ENCODE measurements at regions not wholly inside any gene's neighbourhood (a gene's known extent, or its start where the extent isn't known, plus 50 kb on each side); places are given as distances from the start of the nearest gene placed in this dataset.

GRCh38 chr11:109984634-109985289 lies 108.4 kb upstream of the ZC3H12C start:
- Histone ChIP-seq H3K4me3 (no peak overlapping the region), H3K27me3 (no peaks in the 10 kb centered on the region), H3K27ac (no peak overlapping the region), H3K4me1 (no peaks in the 10 kb centered on the region), H3K9me3 (no peaks in the 10 kb centered on the region), H3K36me3 (no peaks in the 10 kb centered on the region), H3K9ac (ENCODE audit: low read depth in 2 of 2, low read length in 2 of 2) (no peak overlapping the region)
- intact Hi-C loops (cut with DNase I) = no loop called here
- DNase-seq = no peak
- TF ChIP-seq, protein P1, sequence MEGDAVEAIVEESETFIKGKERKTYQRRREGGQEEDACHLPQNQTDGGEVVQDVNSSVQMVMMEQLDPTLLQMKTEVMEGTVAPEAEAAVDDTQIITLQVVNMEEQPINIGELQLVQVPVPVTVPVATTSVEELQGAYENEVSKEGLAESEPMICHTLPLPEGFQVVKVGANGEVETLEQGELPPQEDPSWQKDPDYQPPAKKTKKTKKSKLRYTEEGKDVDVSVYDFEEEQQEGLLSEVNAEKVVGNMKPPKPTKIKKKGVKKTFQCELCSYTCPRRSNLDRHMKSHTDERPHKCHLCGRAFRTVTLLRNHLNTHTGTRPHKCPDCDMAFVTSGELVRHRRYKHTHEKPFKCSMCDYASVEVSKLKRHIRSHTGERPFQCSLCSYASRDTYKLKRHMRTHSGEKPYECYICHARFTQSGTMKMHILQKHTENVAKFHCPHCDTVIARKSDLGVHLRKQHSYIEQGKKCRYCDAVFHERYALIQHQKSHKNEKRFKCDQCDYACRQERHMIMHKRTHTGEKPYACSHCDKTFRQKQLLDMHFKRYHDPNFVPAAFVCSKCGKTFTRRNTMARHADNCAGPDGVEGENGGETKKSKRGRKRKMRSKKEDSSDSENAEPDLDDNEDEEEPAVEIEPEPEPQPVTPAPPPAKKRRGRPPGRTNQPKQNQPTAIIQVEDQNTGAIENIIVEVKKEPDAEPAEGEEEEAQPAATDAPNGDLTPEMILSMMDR (IDR thresholded peaks at IDR 0.05) = no peak

DNA sequence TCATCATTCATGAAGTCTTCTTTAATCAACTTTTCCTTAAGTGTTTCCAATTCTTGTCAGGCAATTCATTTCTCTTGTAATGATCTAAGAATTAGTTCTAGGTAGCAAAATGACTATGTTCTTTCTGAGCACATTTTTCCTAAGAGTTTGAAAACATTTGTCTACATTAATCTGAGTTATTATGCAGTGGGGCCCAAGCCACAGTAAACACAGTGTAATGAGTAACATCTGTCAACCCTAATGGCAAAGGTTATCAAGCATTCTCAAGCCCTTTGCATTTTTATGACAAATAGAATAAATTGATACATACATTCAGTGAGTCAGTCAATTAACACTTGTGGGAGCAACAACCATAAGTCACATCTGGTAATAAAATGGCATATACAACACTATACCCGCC lies 106.7 kb upstream of the ZC3H12C start:
- Histone ChIP-seq H3K27ac (no peak overlapping the region), H3K27me3 (no peaks in the 10 kb centered on the region), H3K9me3 (no peaks in the 10 kb centered on the region), H3K4me1 (no peaks in the 10 kb centered on the region), H3K36me3 (no peaks in the 10 kb centered on the region), H3K4me3 (no peak overlapping the region), H3K9ac (ENCODE audit: low read depth in 2 of 2, low read length in 2 of 2) (no peak overlapping the region)
- DNase-seq = no peak
- TF ChIP-seq, protein P1 (IDR thresholded peaks at IDR 0.05) = no peak
- intact Hi-C loops (cut with DNase I) = no loop called here

DNA sequence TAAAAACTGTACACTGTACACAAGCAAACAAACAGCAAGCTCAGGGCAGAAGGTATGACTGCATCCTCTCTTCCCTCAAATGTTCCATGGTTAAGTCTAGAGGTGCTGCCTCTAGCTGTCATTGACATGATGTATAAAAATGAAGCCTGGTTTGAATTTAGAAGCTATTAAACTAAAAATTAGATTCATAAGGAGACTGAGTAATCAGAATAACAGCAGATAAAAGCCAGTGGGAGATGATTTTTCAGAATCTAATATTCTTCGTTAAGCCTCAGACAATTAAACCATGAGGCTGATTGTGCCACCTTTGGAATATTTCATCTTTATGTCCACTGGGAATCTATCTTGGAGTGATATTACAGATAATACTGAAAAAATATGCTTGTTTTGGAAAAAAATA lies 101.4 kb upstream of the ZC3H12C start:
- no peak for DNase-seq
- Histone ChIP-seq H3K9ac (ENCODE audit: low read depth in 2 of 2, low read length in 2 of 2) (no peak overlapping the region), H3K27ac (no peak overlapping the region), H3K4me3 (no peak overlapping the region), H3K27me3 (no peaks in the 10 kb centered on the region), H3K9me3 (no peaks in the 10 kb centered on the region), H3K4me1 (no peaks in the 10 kb centered on the region), H3K36me3 (no peaks in the 10 kb centered on the region)
- TF ChIP-seq, protein P1 (IDR thresholded peaks at IDR 0.05) = no peak
- intact Hi-C loops (cut with DNase I) = no loop called here

GRCh38 chr11:109993786-109994185 lies 99.4 kb upstream of the ZC3H12C start:
- no peak overlapping the region for H3K9ac ChIP-seq (ENCODE audit: low read depth in 2 of 2, low read length in 2 of 2)
- intact Hi-C loops (cut with DNase I) = no loop called here
- H3K4me1 ChIP-seq = no peaks in the 10 kb centered on the region
- H3K9me3 ChIP-seq = no peaks in the 10 kb centered on the region
- no peak overlapping the region for H3K4me3 ChIP-seq
- H3K36me3 ChIP-seq = no peaks in the 10 kb centered on the region
- no peak overlapping the region for H3K27ac ChIP-seq
- no peak for DNase-seq
- H3K27me3 ChIP-seq = no peaks in the 10 kb centered on the region
- TF ChIP-seq, protein P1 (IDR thresholded peaks at IDR 0.05) = no peak

GRCh38 chr11:109994907-109995306 lies 98.3 kb upstream of the ZC3H12C start:
- no peak overlapping the region for H3K27ac ChIP-seq
- no peaks in the 10 kb centered on the region for H3K36me3 ChIP-seq
- intact Hi-C loops (cut with DNase I) = no loop called here
- H3K4me3 ChIP-seq = no peak overlapping the region
- no peaks in the 10 kb centered on the region for H3K9me3 ChIP-seq
- no peaks in the 10 kb centered on the region for H3K27me3 ChIP-seq
- no peak overlapping the region for H3K9ac ChIP-seq (ENCODE audit: low read depth in 2 of 2, low read length in 2 of 2)
- DNase-seq = no peak
- TF ChIP-seq, protein P1 (IDR thresholded peaks at IDR 0.05) = no peak
- H3K4me1 ChIP-seq = no peaks in the 10 kb centered on the region
